ENCODE measurements at regions not wholly inside any gene's neighbourhood (a gene's known extent, or its start where the extent isn't known, plus 50 kb on each side); places are given as distances from the start of the nearest gene placed in this dataset.

GRCh38 chr9:82498541-82499317 is 510.2 kb downstream of the SPATA31D1 start:
- TF ChIP-seq CTCF (IDR thresholded peaks at IDR 0.05) (no peak), POLR2A (IDR thresholded peaks at IDR 0.05) (no peak)

Measured in testis (tissue), 2 donors.